GM06990 (cell line): ENCODE measurements at regions not wholly inside any gene's neighbourhood (a gene's known extent, or its start where the extent isn't known, plus 50 kb on each side); places are given as distances from the start of the nearest gene placed in this dataset.

ENCODE experiments used
- DNase-seq: peaks from one replicate; pipeline ENCODE4 v3.0.0-alpha.2; 2011; ENCODE audit not compliant: insufficient read length; ENCODE audit errors: extremely low read depth
- H3K27me3 ChIP-seq: replicated peaks from 2 replicates; pipeline ENCODE4 v1.6.0; 2011; ENCODE audit warnings: low read length; ENCODE audit not compliant: control insufficient read depth, insufficient read depth
- H3K36me3 ChIP-seq: 2 replicates; pipeline ENCODE4 v1.5.1; 2011; ENCODE audit warnings: low read length; ENCODE audit not compliant: control insufficient read depth, insufficient read depth
- H3K4me3 ChIP-seq: replicated peaks from 2 replicates; pipeline ENCODE4 v1.5.1; 2011; ENCODE audit warnings: low read depth, mild to moderate bottlenecking, control low read depth, low read length
- CTCF ChIP-seq: IDR thresholded peaks from 2 replicates; pipeline ENCODE4 v1.5.1; 2011; ENCODE audit warnings: low read length, control low read depth, mild to moderate bottlenecking, inconsistent platforms; ENCODE audit not compliant: insufficient read depth, poor library complexity, severe bottlenecking

- no peaks in the 10 kb centered on the region for H3K27me3 ChIP-seq
- no peak for DNase-seq
- no peaks in the 10 kb centered on the region for H3K36me3 ChIP-seq
- H3K4me3 ChIP-seq, result no peak overlapping the region
- no peak for TF ChIP-seq CTCF
These were observed 333.9 kb upstream of the PFKP start for GRCh38 chr10:2733278-2733963.

- Histone ChIP-seq H3K4me3 (no peak overlapping the region), H3K36me3 (no peaks in the 10 kb centered on the region), H3K27me3 (no peaks in the 10 kb centered on the region)
- DNase-seq, result no peak
- TF ChIP-seq CTCF, result no peak
These were observed 335.4 kb upstream of the PFKP start for GRCh38 chr10:2731940-2732339.

GRCh38 chr10:2729197-2729596, 338.2 kb upstream of the PFKP start:
- no peak overlapping the region for H3K4me3 ChIP-seq
- no peaks in the 10 kb centered on the region for H3K27me3 ChIP-seq
- H3K36me3 ChIP-seq, result no peaks in the 10 kb centered on the region
- TF ChIP-seq CTCF, result no peak
- DNase-seq, result no peak

GRCh38 chr10:2728087-2728486, 339.3 kb upstream of the PFKP start:
- H3K36me3 ChIP-seq, result no peaks in the 10 kb centered on the region
- no peak overlapping the region for H3K4me3 ChIP-seq
- TF ChIP-seq CTCF, result no peak
- H3K27me3 ChIP-seq, result no peaks in the 10 kb centered on the region
- DNase-seq, result no peak

- no peak for DNase-seq
- no peaks in the 10 kb centered on the region for H3K36me3 ChIP-seq
- H3K27me3 ChIP-seq, result no peaks in the 10 kb centered on the region
- TF ChIP-seq CTCF, result no peak
- no peak overlapping the region for H3K4me3 ChIP-seq
These were observed 350.8 kb upstream of the PFKP start for GRCh38 chr10:2716596-2716995.

- no peak overlapping the region for H3K4me3 ChIP-seq
- no peaks in the 10 kb centered on the region for H3K36me3 ChIP-seq
- no peaks in the 10 kb centered on the region for H3K27me3 ChIP-seq
- no peak for TF ChIP-seq CTCF
- no peak for DNase-seq
These were observed 352.8 kb upstream of the PFKP start for GRCh38 chr10:2714597-2714996.
